ENCODE measurements at regions not wholly inside any gene's neighbourhood (a gene's known extent, or its start where the extent isn't known, plus 50 kb on each side); places are given as distances from the start of the nearest gene placed in this dataset.
A peak's percentile ranks its signal among the peaks of the same experiment; 100 is the strongest.

DNA sequence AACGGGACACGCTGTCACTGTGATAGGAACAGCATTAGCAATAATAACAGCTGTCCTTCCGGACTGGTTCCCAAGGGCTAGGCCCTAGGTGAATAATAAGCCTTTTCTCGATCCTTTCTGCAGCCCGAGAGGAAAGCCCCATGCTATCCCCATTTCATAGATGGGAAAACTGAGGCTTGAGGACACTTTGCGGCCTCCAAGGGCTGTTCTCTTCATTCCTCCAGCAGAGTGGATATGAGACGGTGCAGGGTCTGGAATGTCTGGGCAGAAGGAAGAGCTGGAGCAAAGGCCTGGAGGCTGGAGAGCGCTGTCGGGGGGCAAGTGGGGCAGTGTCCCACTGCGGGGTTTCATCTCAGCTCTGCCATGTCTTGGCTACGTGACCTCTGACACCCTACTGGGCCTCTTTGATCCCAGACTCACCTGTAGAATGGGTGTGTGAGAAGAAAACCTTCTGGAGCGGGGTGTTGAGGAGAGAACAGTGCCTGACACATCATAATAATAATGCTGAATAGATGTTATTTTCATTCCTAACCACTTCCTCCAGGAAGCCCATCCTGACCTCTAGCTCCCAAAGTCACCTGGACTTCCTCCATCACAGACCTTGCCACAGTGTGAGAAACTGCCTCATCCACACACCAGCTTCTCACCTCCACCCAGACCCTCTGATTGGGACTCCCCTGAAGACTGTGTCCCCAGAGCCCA, 74.8 kb downstream of the CEBPB start:
- H3K4me1 ChIP-seq (ENCODE audit: control insufficient read depth in 2 of 2, insufficient read depth in 2 of 2, low read length in 2 of 2), result no peaks in the 10 kb centered on the region
- no peak overlapping the region for H3K4me3 ChIP-seq (ENCODE audit: low read length)
- no peak overlapping the region for H3K27ac ChIP-seq (ENCODE audit: low read depth, low read length)
- Mint-ChIP-seq H3K4me1 (peaks cover 0 to 21% (median 0%) of the 10 kb centered on the region in 7 donors), H3K36me3 (no peaks in the 10 kb centered on the region), H3K4me3 (no peak overlapping the region), H3K9me3 (no peaks in the 10 kb centered on the region), H3K27ac (no peak overlapping the region), H3K27me3 (peaks cover 0 to 6% (median under 1%) of the 10 kb centered on the region in 5 donors)
- ATAC-seq (no peak), DNase-seq (no peak)
- CTCF ChIA-PET, result no interaction called here
- no peaks in the 10 kb centered on the region for H3K9me3 ChIP-seq (ENCODE audit: control insufficient read depth in 2 of 3, low read length in 3 of 3)
- no peaks in the 10 kb centered on the region for H3K27me3 ChIP-seq (ENCODE audit: control insufficient read depth in 2 of 2, insufficient read depth in 2 of 2, low read length in 2 of 2)
- intact Hi-C loops (cut with micrococcal nuclease), result no loop called here
- H3K36me3 ChIP-seq (ENCODE audit: control insufficient read depth in 2 of 3, insufficient read depth in 3 of 3, low read length in 3 of 3), result no peaks in the 10 kb centered on the region
- POLR2A ChIA-PET, result interaction anchor here (0.7 kb wide), 1 partner anchor 319 kb away, joined by 3 read pairs; no protein-coding TSS in a partner anchor

DNA sequence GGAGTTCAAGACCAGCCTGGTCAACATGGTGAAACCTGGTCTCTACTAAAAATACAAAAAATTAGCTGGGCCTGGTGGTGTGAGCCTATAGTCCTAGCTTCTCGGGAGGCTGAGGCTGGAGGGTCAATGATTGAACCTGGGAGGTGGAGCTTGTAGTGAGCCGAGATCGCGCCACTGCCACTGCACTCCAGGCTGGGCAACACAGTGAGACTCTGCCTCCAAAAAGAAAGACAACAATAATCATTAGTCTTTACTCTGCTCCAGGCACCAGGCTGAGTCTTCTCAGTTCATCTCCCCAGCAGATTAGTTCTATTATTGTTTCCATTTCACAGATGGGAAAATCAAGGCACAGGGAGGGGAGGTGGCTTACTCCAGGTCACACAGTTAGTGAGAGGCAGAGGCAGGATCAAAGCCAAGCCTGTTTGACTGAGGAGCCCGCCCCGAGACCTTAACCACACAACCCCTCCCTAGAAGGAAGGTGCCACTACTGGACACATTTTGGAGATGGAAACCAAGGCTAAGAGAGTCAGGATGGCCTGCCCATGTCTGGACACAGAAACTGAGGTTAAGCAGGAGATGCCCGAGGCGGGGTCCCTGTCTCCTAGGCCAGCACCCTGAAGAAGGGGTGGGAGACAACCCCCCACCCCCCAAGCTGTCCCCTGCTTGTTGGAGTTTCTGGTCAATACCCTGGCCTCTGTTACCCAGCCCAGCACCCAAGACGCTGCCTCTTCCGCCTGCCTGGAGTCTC, 75.8 kb downstream of the CEBPB start:
- no peak overlapping the region for H3K27ac ChIP-seq (ENCODE audit: low read depth, low read length)
- no peak for ATAC-seq
- no peak overlapping the region for H3K27ac Mint-ChIP-seq
- H3K27me3 Mint-ChIP-seq, result peaks cover 10 to 17% (median 11%) of the 10 kb centered on the region in 5 donors
- intact Hi-C loops (cut with micrococcal nuclease), result no loop called here
- H3K4me1 Mint-ChIP-seq, result peaks cover 0 to 22% (median 0%) of the 10 kb centered on the region in 7 donors
- H3K4me3 Mint-ChIP-seq, result no peak overlapping the region
- no peaks in the 10 kb centered on the region for H3K36me3 ChIP-seq (ENCODE audit: control insufficient read depth in 2 of 3, insufficient read depth in 3 of 3, low read length in 3 of 3)
- H3K9me3 Mint-ChIP-seq, result no peaks in the 10 kb centered on the region
- no peaks in the 10 kb centered on the region for H3K4me1 ChIP-seq (ENCODE audit: control insufficient read depth in 2 of 2, insufficient read depth in 2 of 2, low read length in 2 of 2)
- no peaks in the 10 kb centered on the region for H3K9me3 ChIP-seq (ENCODE audit: control insufficient read depth in 2 of 3, low read length in 3 of 3)
- no peak overlapping the region for H3K4me3 ChIP-seq (ENCODE audit: low read length)
- no peaks in the 10 kb centered on the region for H3K27me3 ChIP-seq (ENCODE audit: control insufficient read depth in 2 of 2, insufficient read depth in 2 of 2, low read length in 2 of 2)
- POLR2A ChIA-PET, result no interaction called here
- DNase-seq, result no peak
- H3K36me3 Mint-ChIP-seq, result no peaks in the 10 kb centered on the region
- CTCF ChIA-PET, result no interaction called here

DNA sequence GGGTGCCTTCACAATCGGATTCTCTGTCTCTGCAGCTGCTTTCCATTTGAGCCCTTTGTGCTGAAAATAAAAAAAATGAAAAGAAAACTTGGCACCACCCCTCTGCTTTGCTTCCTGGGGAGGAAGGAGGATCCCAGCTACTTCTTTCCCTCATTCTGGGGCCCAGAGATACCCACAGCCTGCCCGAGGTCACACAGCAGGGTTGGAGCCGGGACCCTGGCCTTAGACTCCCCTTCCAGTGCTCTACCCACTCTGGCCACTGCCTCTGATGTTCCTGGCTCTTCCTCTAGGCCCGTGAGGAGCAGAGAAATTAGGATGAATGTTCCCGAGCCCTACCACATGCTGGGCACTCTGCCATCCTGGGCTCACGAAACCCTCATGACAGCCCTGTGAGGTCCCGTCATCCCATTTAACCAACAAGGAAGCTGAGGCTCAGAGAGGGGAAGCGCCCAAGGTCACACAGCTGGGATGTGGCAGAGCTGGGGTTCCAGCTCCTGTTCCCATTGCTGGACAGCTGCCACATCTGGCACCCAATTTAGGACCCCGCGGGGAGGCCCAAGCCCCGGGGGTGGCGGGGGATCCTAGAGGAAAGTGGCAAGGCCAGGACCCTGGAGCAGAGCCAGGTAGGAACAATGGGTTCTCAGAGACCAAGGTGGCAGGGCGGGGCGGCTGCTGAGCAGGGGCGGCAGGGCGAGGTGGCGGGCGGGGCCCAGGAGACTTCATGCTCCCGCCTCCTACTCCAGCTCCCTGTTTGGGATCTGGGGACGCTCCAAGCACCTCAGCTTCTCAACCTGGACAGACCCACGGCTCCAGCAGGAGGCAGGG, 76.6 kb downstream of the CEBPB start:
- Mint-ChIP-seq H3K36me3 (no peaks in the 10 kb centered on the region), H3K9me3 (no peaks in the 10 kb centered on the region), H3K27ac (peak overlapping the region in 1 of 9 donors; percentile 52), H3K4me1 (peaks cover 0 to 23% (median 0%) of the 10 kb centered on the region in 7 donors), H3K4me3 (no peak overlapping the region), H3K27me3 (peaks cover 14 to 20% (median 17%) of the 10 kb centered on the region in 5 donors)
- Histone ChIP-seq H3K27me3 (ENCODE audit: control insufficient read depth in 2 of 2, insufficient read depth in 2 of 2, low read length in 2 of 2) (no peaks in the 10 kb centered on the region), H3K4me3 (ENCODE audit: low read length) (no peak overlapping the region), H3K9me3 (ENCODE audit: control insufficient read depth in 2 of 3, low read length in 3 of 3) (no peaks in the 10 kb centered on the region), H3K4me1 (ENCODE audit: control insufficient read depth in 2 of 2, insufficient read depth in 2 of 2, low read length in 2 of 2) (no peaks in the 10 kb centered on the region), H3K27ac (ENCODE audit: low read depth, low read length) (no peak overlapping the region), H3K36me3 (ENCODE audit: control insufficient read depth in 2 of 3, insufficient read depth in 3 of 3, low read length in 3 of 3) (no peaks in the 10 kb centered on the region)
- intact Hi-C loops (cut with micrococcal nuclease), result no loop called here
- POLR2A ChIA-PET, result no interaction called here
- no peak for ATAC-seq
- no peak for DNase-seq
- CTCF ChIA-PET, result interaction anchor here (1.0 kb wide), 1 partner anchor 197 kb away, joined by 3 read pairs; no protein-coding TSS in a partner anchor

DNA sequence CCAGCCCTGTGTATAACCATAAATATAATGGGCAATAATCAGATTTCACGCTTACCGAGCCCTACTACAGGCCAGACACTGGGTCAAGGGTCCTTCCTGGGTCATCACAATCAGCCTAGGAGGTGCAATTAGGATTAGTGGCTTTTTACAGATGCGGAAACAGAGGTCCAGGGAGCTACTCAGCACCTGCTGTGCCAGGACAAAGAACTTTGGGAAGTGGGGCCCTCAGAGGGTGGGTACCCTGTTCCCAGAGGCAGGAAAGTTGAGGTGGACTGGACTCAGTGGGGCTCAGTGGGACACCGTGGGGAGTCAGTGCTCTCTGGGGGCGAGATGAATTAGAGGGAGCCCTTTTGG, 77.2 kb downstream of the CEBPB start:
- DNase-seq (no peak), ATAC-seq (no peak)
- Histone ChIP-seq H3K27me3 (ENCODE audit: control insufficient read depth in 2 of 2, insufficient read depth in 2 of 2, low read length in 2 of 2) (no peaks in the 10 kb centered on the region), H3K9me3 (ENCODE audit: control insufficient read depth in 2 of 3, low read length in 3 of 3) (no peaks in the 10 kb centered on the region), H3K4me3 (ENCODE audit: low read length) (no peak overlapping the region), H3K27ac (ENCODE audit: low read depth, low read length) (no peak overlapping the region), H3K36me3 (ENCODE audit: control insufficient read depth in 2 of 3, insufficient read depth in 3 of 3, low read length in 3 of 3) (no peaks in the 10 kb centered on the region), H3K4me1 (ENCODE audit: control insufficient read depth in 2 of 2, insufficient read depth in 2 of 2, low read length in 2 of 2) (no peaks in the 10 kb centered on the region)
- intact Hi-C loops (cut with micrococcal nuclease), result no loop called here
- Mint-ChIP-seq H3K4me1 (peaks cover 0 to 23% (median 0%) of the 10 kb centered on the region in 7 donors), H3K4me3 (no peak overlapping the region), H3K9me3 (no peaks in the 10 kb centered on the region), H3K27ac (no peak overlapping the region), H3K27me3 (peaks cover 14 to 20% (median 19%) of the 10 kb centered on the region in 5 donors), H3K36me3 (no peaks in the 10 kb centered on the region)
- ChIA-PET CTCF (interaction anchor here (1.0 kb wide), 1 partner anchor 197 kb away, joined by 3 read pairs; no protein-coding TSS in a partner anchor), POLR2A (no interaction called here)

DNA sequence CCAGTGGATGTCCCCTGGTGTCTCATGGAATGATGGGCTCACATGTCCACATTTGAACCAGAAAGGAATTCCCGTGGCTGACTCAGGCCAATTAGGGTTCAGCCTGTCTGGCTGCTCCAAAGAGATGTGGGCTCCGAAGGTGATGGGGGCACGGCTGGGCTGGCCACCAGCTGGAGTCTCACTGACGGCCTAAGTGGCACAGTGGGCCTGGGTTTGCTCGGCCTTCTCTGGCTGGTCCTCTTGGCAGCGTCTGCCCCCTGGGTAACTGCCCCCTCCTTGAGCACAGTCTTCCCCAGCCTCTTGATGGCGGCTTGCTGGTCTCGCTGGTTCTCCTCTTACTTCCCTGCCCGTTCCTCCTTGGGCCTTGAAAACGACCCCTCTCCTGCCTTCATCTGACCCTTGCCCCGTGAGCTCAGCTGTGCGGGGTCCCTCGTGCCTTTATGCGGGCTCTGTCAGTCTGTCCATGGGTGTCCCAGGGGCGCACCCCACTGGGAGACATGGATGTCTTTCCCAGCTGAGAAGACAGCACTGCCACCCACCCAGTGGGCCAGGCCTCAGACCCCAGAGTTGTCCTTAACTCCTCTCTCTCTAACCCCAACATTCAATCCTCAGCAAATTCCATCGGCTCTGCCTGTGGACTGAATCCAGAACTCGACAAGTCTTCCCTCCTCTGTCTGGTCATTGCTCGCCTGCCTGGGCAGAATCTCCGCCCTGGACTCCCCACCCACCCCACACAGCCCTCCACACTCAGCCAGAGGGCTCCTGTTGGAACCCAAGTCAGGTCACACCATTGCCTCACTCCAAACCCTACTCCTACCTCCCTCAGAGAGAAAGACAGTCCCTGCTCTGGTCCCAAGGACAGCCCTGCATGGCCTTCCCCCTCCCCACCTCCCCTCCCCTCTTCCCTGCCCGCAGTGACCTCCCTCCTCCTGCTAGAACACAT, 78.7 kb downstream of the CEBPB start:
- H3K27me3 Mint-ChIP-seq, result peaks cover 15 to 21% (median 19%) of the 10 kb centered on the region in 5 donors
- Histone ChIP-seq H3K9me3 (ENCODE audit: control insufficient read depth in 2 of 3, low read length in 3 of 3) (no peaks in the 10 kb centered on the region), H3K36me3 (ENCODE audit: control insufficient read depth in 2 of 3, insufficient read depth in 3 of 3, low read length in 3 of 3) (no peaks in the 10 kb centered on the region), H3K4me3 (ENCODE audit: low read length) (no peak overlapping the region), H3K27ac (ENCODE audit: low read depth, low read length) (no peak overlapping the region), H3K4me1 (ENCODE audit: control insufficient read depth in 2 of 2, insufficient read depth in 2 of 2, low read length in 2 of 2) (no peaks in the 10 kb centered on the region), H3K27me3 (ENCODE audit: control insufficient read depth in 2 of 2, insufficient read depth in 2 of 2, low read length in 2 of 2) (no peaks in the 10 kb centered on the region)
- no peak for DNase-seq
- no peaks in the 10 kb centered on the region for H3K36me3 Mint-ChIP-seq
- H3K4me1 Mint-ChIP-seq, result peaks cover 0 to 23% (median 0%) of the 10 kb centered on the region in 7 donors
- POLR2A ChIA-PET, result interaction anchor here (0.7 kb wide), 1 partner anchor 56 kb away, joined by 3 read pairs; no protein-coding TSS in a partner anchor
- intact Hi-C loops (cut with micrococcal nuclease), result no loop called here
- H3K9me3 Mint-ChIP-seq, result no peaks in the 10 kb centered on the region
- no peak overlapping the region for H3K4me3 Mint-ChIP-seq
- CTCF ChIA-PET, result no interaction called here
- H3K27ac Mint-ChIP-seq, result no peak overlapping the region
- no peak for ATAC-seq

DNA sequence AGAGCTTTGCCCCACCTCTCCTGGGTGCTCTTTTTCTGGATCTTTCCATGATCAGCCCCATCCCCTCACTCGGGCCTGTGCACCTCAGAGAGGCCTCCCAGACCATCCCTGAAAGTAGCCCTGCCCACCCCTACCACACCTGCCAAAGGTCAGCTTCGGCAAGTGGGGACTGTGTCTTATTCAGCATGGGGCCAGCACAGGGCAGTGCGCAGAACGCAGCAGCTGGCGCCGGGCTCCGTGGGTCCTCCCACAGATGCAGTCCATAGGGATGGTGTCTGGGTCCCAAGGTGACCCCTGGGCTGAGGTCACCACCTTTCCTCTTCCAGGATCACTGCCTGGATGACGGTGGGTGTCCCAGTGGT, 79.4 kb downstream of the CEBPB start:
- Histone ChIP-seq H3K27me3 (ENCODE audit: control insufficient read depth in 2 of 2, insufficient read depth in 2 of 2, low read length in 2 of 2) (no peaks in the 10 kb centered on the region), H3K27ac (ENCODE audit: low read depth, low read length) (no peak overlapping the region), H3K4me3 (ENCODE audit: low read length) (no peak overlapping the region), H3K9me3 (ENCODE audit: control insufficient read depth in 2 of 3, low read length in 3 of 3) (no peaks in the 10 kb centered on the region), H3K4me1 (ENCODE audit: control insufficient read depth in 2 of 2, insufficient read depth in 2 of 2, low read length in 2 of 2) (no peaks in the 10 kb centered on the region), H3K36me3 (ENCODE audit: control insufficient read depth in 2 of 3, insufficient read depth in 3 of 3, low read length in 3 of 3) (no peaks in the 10 kb centered on the region)
- CTCF ChIA-PET, result no interaction called here
- Mint-ChIP-seq H3K36me3 (no peaks in the 10 kb centered on the region), H3K4me3 (no peak overlapping the region), H3K4me1 (peaks cover 0 to 23% (median 0%) of the 10 kb centered on the region in 7 donors), H3K27me3 (peaks cover 15 to 21% (median 19%) of the 10 kb centered on the region in 5 donors), H3K9me3 (no peaks in the 10 kb centered on the region), H3K27ac (no peak overlapping the region)
- ATAC-seq, result no peak
- POLR2A ChIA-PET, result no interaction called here
- intact Hi-C loops (cut with micrococcal nuclease), result no loop called here
- DNase-seq, result no peak
